A549 (cell line): ENCODE measurements at regions not wholly inside any gene's neighbourhood (a gene's known extent, or its start where the extent isn't known, plus 50 kb on each side); places are given as distances from the start of the nearest gene placed in this dataset.

Experiments used
- ATAC-seq, 2 experiments: fragments of 200-7000 bp in 1 of 2; fragments of >200 bp in 1 of 2; cut with Nextera tagmentation in 1 of 2; cut with Tn5 transposase in 1 of 2; 3 replicates each; pipeline versions ENCODE4 v1.8.0 to v1.9.1; 2018 to 2020; ENCODE audit warnings: mild to moderate bottlenecking in 1 of 2, moderate library complexity in 1 of 2
- CTCF ChIA-PET: fragments of 300-600 bp; sonication (Branson Sonifier 250); formaldehyde crosslinking; extraction: SDS; loops from one replicate; lab custom pipeline; 2021; ENCODE audit warnings: antibody characterized with exemption, inconsistent platforms; lab: Yijun Ruan, JAX
- POLR2A ChIA-PET: fragments of 350-600 bp; formaldehyde crosslinking; extraction: SDS; loops from one replicate; lab custom pipeline; 2021; ENCODE audit warnings: antibody characterized with exemption, inconsistent platforms; lab: Yijun Ruan, JAX
- DNase-seq, 2 experiments: peaks; one replicate each; pipeline versions ENCODE4 v3.0.0 to v3.0.0-alpha.2; 2011 to 2016; ENCODE audit warnings: low read depth in 1 of 2, low spot score in 1 of 2
- FAIRE-seq: peaks from 2 replicates; lab custom pipeline; 2011; peaks lifted over from hg19 to GRCh38; lab: Jason Lieb, UNC
- H3K27ac ChIP-seq, 2 experiments: fragments of >200 bp; sonication (Bioruptor Twin); formaldehyde crosslinking; 3 replicates each; pipeline ENCODE4 v1.5.1; 2016 to 2017
- H3K4me1 ChIP-seq: fragments of >200 bp; sonication (Bioruptor Twin); formaldehyde crosslinking; 3 replicates; pipeline ENCODE4 v1.6.1; 2016
- H3K4me2 ChIP-seq: fragments of >200 bp; sonication (Bioruptor Twin); formaldehyde crosslinking; 3 replicates; pipeline ENCODE4 v1.6.1; 2016
- H3K4me3 ChIP-seq: fragments of >200 bp; sonication (Bioruptor Twin); formaldehyde crosslinking; 3 replicates; pipeline ENCODE4 v1.5.1; 2016
- H3K9me3 ChIP-seq: fragments of >200 bp; sonication (Bioruptor Twin); formaldehyde crosslinking; 3 replicates; pipeline ENCODE4 v1.6.1; 2016
- CBX2 ChIP-seq: fragments of 200-600 bp; sonication (generic); IDR thresholded peaks from 2 replicates; pipeline ENCODE4 v1.6.1; 2016; ENCODE audit warnings: low read depth, mild to moderate bottlenecking, borderline replicate concordance
- CHD4 ChIP-seq: fragments of 200-600 bp; sonication (generic); IDR thresholded peaks from 2 replicates; pipeline ENCODE4 v1.6.1; 2016; ENCODE audit warnings: antibody characterized with exemption, mild to moderate bottlenecking, borderline replicate concordance
- EHF ChIP-seq: fragments of 250-450 bp; sonication (Bioruptor Pico); IDR thresholded peaks from 2 replicates; pipeline ENCODE4 v1.5.0; 2020; ENCODE audit warnings: mild to moderate bottlenecking
- EP300 ChIP-seq, 2 experiments: fragments of >200 bp; sonication (Bioruptor Twin); formaldehyde crosslinking; IDR thresholded peaks; 2 replicates in 1 of 2; 3 replicates in 1 of 2; pipeline ENCODE4 v1.6.1; 2016 to 2017
- HDAC2 ChIP-seq: fragments of 200-600 bp; sonication (generic); IDR thresholded peaks from 2 replicates; pipeline ENCODE4 v1.6.1; 2016
- HMGXB4 ChIP-seq: fragments of 250-450 bp; sonication (Bioruptor Pico); IDR thresholded peaks from 2 replicates; pipeline ENCODE4 v1.5.0; 2021; ENCODE audit warnings: mild to moderate bottlenecking, moderate library complexity, borderline replicate concordance
- HOXB13 ChIP-seq: fragments of 250-450 bp; sonication (Bioruptor Pico); IDR thresholded peaks from 2 replicates; pipeline ENCODE4 v1.5.0; 2020; ENCODE audit warnings: low read depth, mild to moderate bottlenecking, moderate library complexity
- HOXB5 ChIP-seq: fragments of 250-450 bp; sonication (Bioruptor Pico); IDR thresholded peaks from 2 replicates; pipeline ENCODE4 v1.5.0; 2020; ENCODE audit warnings: mild to moderate bottlenecking, moderate library complexity
- KDM1A ChIP-seq: fragments of 200-600 bp; sonication (generic); IDR thresholded peaks from 2 replicates; pipeline ENCODE4 v1.6.1; 2016; ENCODE audit warnings: low read depth, mild to moderate bottlenecking
- KDM5A ChIP-seq: fragments of 200-600 bp; sonication (generic); IDR thresholded peaks from 2 replicates; pipeline ENCODE4 v1.6.1; 2016; ENCODE audit warnings: antibody characterized with exemption, mild to moderate bottlenecking
- MAFK ChIP-seq: fragments of 450-650 bp; IDR thresholded peaks from 2 replicates; pipeline ENCODE4 v1.6.1; 2014; ENCODE audit not compliant: partially characterized antibody
- NPAS2 ChIP-seq: fragments of 250-450 bp; sonication (Bioruptor Pico); IDR thresholded peaks from 2 replicates; pipeline ENCODE4 v1.8.0; 2022; ENCODE audit warnings: mild to moderate bottlenecking, moderate library complexity, borderline replicate concordance
- NR3C1 ChIP-seq: fragments of >200 bp; sonication (Bioruptor Twin); formaldehyde crosslinking; IDR thresholded peaks from 3 replicates; pipeline ENCODE4 v1.6.1; 2017
- PHF8 ChIP-seq: fragments of 200-600 bp; sonication (generic); IDR thresholded peaks from 2 replicates; pipeline ENCODE4 v1.6.1; 2016; ENCODE audit warnings: low read depth, mild to moderate bottlenecking, antibody characterized with exemption, moderate library complexity, borderline replicate concordance
- RCOR1 ChIP-seq: fragments of 150-350 bp; IDR thresholded peaks from 2 replicates; pipeline ENCODE4 v1.6.1; 2014; ENCODE audit warnings: antibody characterized with exemption, low read length, low read depth
- ZC3H11A ChIP-seq: fragments of 450-650 bp; IDR thresholded peaks from 2 replicates; pipeline ENCODE4 v1.6.1; 2014; ENCODE audit warnings: antibody characterized with exemption, mild to moderate bottlenecking
- ZFP36 ChIP-seq: fragments of 450-650 bp; IDR thresholded peaks from 2 replicates; pipeline ENCODE4 v1.6.1; 2014; ENCODE audit warnings: borderline replicate concordance; ENCODE audit not compliant: partially characterized antibody
- ZSCAN20 ChIP-seq: fragments of 250-450 bp; sonication (Bioruptor Pico); IDR thresholded peaks from 2 replicates; pipeline ENCODE4 v1.8.0; 2022; ENCODE audit warnings: mild to moderate bottlenecking, moderate library complexity
- WGBS: methylation state at CpG from one replicate; pipeline ENCODE4 v1.1.6; 2017; ENCODE audit errors: missing lambda C conversion rate; 5-methylcytosine and 5-hydroxymethylcytosine counted together
- TF ChIP-seq, protein P1 (sequence below): fragments of 150-350 bp; IDR thresholded peaks from 2 replicates; pipeline ENCODE4 v1.6.1; 2014; ENCODE audit warnings: low read depth, mild to moderate bottlenecking, low read length
- TF ChIP-seq, protein P2 (sequence below): fragments of 200-600 bp; sonication (generic); IDR thresholded peaks from 2 replicates; pipeline ENCODE4 v1.6.1; 2016; ENCODE audit warnings: antibody characterized with exemption, mild to moderate bottlenecking, moderate library complexity
- TF ChIP-seq, protein P3 (sequence below): fragments of >200 bp; sonication (Bioruptor Twin); formaldehyde crosslinking; IDR thresholded peaks from 3 replicates; pipeline ENCODE4 v1.5.1; 2016

DNA sequence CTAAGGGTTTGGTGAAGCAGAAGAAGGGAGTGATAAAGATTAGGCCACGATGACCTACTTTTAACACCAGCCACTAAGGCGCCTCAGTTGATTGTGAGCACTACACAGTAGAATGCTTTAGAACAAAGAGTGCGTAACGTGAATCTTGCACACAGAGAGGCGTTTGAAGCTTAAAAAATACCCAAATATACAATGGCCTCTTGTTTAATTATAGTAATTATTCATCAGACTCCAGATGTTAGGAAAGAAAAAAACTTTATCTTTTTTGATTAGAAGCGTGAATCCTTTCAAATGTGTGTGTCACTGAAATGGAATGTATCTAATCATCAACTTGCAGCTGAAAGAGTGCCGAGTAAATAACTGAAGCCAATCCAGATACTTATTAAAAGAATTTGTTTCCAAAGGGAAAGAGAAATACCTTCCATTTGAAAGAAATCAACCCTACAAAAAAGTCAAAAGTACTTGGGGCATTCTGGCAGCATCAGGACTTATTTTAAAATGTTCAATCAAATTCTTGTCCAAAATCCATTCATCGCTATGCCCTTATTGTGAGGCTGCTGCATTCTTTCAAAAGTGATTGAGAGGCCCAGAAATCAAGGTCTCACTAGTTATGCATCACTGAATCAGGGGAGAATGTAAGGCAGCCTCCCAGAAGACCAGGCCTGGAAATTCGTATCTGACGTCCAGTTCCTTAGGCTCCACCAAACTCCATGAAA, 337.5 kb downstream of the ZNF608 start:
- DNase-seq (no peak), FAIRE-seq (no peak), ATAC-seq (no peak)
- no peak overlapping the region for H3K4me2 ChIP-seq
- ChIA-PET CTCF (no interaction called here), POLR2A (no interaction called here)
- H3K4me1 ChIP-seq, result no peaks in the 10 kb centered on the region
- H3K9me3 ChIP-seq, result no peaks in the 10 kb centered on the region
- no peak overlapping the region for H3K27ac ChIP-seq
- TF ChIP-seq MAFK, result no peak
- no peak for TF ChIP-seq CBX2
- TF ChIP-seq EHF (CRISPR knock-in tag), result no peak
- TF ChIP-seq CHD4, result no peak
- TF ChIP-seq, protein P1, sequence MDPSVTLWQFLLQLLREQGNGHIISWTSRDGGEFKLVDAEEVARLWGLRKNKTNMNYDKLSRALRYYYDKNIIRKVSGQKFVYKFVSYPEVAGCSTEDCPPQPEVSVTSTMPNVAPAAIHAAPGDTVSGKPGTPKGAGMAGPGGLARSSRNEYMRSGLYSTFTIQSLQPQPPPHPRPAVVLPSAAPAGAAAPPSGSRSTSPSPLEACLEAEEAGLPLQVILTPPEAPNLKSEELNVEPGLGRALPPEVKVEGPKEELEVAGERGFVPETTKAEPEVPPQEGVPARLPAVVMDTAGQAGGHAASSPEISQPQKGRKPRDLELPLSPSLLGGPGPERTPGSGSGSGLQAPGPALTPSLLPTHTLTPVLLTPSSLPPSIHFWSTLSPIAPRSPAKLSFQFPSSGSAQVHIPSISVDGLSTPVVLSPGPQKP, result no peak
- no peak for TF ChIP-seq KDM5A
- TF ChIP-seq HMGXB4, result no peak
- WGBS, result 77% methylated on average over 10 of the region's 10 CpGs
- H3K4me3 ChIP-seq, result no peak overlapping the region

DNA sequence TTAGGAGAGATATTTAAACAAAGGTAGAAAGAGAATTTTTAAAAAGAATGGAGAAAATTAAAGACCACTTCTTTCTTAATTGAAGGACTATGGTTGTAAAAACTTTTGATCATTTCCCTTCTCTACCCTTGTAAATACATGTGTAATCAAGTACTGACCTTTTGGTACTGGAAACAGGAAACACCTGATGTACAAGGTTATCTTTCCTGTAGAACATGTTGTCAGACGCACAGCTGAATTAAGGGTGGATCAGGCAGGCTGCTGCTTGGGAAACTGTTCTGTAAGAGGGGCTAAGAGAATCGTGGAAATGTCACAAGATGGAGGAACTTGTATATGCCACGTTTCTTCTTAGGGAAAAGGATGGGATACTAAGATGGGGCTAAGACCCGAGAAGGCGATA, 341.6 kb downstream of the ZNF608 start:
- DNase-seq, result no peak
- H3K4me2 ChIP-seq, result no peak overlapping the region
- no peaks in the 10 kb centered on the region for H3K9me3 ChIP-seq
- no peaks in the 10 kb centered on the region for H3K4me1 ChIP-seq
- ChIA-PET POLR2A (no interaction called here), CTCF (no interaction called here)
- no peak for ATAC-seq
- no peak for FAIRE-seq
- no peak overlapping the region for H3K4me3 ChIP-seq
- 74% methylated on average over 5 of the region's 5 CpGs for WGBS
- no peak overlapping the region for H3K27ac ChIP-seq
- no peak for TF ChIP-seq KDM1A
- no peak for TF ChIP-seq HOXB5 (CRISPR knock-in tag)
- no peak for TF ChIP-seq ZC3H11A
- TF ChIP-seq HOXB13 (CRISPR knock-in tag), result no peak
- no peak for TF ChIP-seq NPAS2 (CRISPR knock-in tag)
- TF ChIP-seq ZFP36, result no peak
- TF ChIP-seq RCOR1, result no peak
- TF ChIP-seq ZSCAN20, result no peak
- no peak for TF ChIP-seq NR3C1
- no peak for TF ChIP-seq CHD4
- no peak for TF ChIP-seq PHF8
- TF ChIP-seq, protein P2, sequence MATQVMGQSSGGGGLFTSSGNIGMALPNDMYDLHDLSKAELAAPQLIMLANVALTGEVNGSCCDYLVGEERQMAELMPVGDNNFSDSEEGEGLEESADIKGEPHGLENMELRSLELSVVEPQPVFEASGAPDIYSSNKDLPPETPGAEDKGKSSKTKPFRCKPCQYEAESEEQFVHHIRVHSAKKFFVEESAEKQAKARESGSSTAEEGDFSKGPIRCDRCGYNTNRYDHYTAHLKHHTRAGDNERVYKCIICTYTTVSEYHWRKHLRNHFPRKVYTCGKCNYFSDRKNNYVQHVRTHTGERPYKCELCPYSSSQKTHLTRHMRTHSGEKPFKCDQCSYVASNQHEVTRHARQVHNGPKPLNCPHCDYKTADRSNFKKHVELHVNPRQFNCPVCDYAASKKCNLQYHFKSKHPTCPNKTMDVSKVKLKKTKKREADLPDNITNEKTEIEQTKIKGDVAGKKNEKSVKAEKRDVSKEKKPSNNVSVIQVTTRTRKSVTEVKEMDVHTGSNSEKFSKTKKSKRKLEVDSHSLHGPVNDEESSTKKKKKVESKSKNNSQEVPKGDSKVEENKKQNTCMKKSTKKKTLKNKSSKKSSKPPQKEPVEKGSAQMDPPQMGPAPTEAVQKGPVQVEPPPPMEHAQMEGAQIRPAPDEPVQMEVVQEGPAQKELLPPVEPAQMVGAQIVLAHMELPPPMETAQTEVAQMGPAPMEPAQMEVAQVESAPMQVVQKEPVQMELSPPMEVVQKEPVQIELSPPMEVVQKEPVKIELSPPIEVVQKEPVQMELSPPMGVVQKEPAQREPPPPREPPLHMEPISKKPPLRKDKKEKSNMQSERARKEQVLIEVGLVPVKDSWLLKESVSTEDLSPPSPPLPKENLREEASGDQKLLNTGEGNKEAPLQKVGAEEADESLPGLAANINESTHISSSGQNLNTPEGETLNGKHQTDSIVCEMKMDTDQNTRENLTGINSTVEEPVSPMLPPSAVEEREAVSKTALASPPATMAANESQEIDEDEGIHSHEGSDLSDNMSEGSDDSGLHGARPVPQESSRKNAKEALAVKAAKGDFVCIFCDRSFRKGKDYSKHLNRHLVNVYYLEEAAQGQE, result no peak
- no peak for TF ChIP-seq EP300 (IDR thresholded peaks at IDR 0.05)
- no peak for TF ChIP-seq HDAC2
- TF ChIP-seq, protein P1, result no peak
- TF ChIP-seq, protein P3, sequence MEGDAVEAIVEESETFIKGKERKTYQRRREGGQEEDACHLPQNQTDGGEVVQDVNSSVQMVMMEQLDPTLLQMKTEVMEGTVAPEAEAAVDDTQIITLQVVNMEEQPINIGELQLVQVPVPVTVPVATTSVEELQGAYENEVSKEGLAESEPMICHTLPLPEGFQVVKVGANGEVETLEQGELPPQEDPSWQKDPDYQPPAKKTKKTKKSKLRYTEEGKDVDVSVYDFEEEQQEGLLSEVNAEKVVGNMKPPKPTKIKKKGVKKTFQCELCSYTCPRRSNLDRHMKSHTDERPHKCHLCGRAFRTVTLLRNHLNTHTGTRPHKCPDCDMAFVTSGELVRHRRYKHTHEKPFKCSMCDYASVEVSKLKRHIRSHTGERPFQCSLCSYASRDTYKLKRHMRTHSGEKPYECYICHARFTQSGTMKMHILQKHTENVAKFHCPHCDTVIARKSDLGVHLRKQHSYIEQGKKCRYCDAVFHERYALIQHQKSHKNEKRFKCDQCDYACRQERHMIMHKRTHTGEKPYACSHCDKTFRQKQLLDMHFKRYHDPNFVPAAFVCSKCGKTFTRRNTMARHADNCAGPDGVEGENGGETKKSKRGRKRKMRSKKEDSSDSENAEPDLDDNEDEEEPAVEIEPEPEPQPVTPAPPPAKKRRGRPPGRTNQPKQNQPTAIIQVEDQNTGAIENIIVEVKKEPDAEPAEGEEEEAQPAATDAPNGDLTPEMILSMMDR, result no peak
- no peak for TF ChIP-seq MAFK
- TF ChIP-seq KDM5A, result no peak
